Body of pancreas (tissue), 4 donors: ENCODE measurements at regions not wholly inside any gene's neighbourhood (a gene's known extent, or its start where the extent isn't known, plus 50 kb on each side); places are given as distances from the start of the nearest gene placed in this dataset.

Experiments used
- POLR2A ChIP-seq, 3 donors: fragments of 450-650 bp; IDR thresholded peaks; one replicate each; pipeline ENCODE4 v1.6.1; 2016; ENCODE audit warnings: antibody characterized with exemption in 3 of 3, mild to moderate bottlenecking in 2 of 3
- TF ChIP-seq, protein P1 (sequence below), 7 experiments: fragments of 450-650 bp in 4 of 7; fragments of 200-600 bp in 3 of 7; sonication (generic) in 3 of 7; IDR thresholded peaks; one replicate each; pipeline ENCODE4 v1.5.1; 2016 to 2019; ENCODE audit warnings: antibody characterized with exemption in 7 of 7

- no peak for TF ChIP-seq POLR2A (IDR thresholded peaks at IDR 0.05)
- TF ChIP-seq, protein P1, sequence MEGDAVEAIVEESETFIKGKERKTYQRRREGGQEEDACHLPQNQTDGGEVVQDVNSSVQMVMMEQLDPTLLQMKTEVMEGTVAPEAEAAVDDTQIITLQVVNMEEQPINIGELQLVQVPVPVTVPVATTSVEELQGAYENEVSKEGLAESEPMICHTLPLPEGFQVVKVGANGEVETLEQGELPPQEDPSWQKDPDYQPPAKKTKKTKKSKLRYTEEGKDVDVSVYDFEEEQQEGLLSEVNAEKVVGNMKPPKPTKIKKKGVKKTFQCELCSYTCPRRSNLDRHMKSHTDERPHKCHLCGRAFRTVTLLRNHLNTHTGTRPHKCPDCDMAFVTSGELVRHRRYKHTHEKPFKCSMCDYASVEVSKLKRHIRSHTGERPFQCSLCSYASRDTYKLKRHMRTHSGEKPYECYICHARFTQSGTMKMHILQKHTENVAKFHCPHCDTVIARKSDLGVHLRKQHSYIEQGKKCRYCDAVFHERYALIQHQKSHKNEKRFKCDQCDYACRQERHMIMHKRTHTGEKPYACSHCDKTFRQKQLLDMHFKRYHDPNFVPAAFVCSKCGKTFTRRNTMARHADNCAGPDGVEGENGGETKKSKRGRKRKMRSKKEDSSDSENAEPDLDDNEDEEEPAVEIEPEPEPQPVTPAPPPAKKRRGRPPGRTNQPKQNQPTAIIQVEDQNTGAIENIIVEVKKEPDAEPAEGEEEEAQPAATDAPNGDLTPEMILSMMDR (IDR thresholded peaks at IDR 0.05): no peak
These were observed 454.4 kb upstream of the TRPC7 start for GRCh38 chr5:136819526-136820302.
